Pancreas (tissue), 10 donors: ENCODE measurements at regions not wholly inside any gene's neighbourhood (a gene's known extent, or its start where the extent isn't known, plus 50 kb on each side); places are given as distances from the start of the nearest gene placed in this dataset.
A peak's percentile ranks its signal among the peaks of the same experiment; 100 is the strongest.

Experiments used
- ATAC-seq, 4 donors: fragments of 200-7000 bp; cut with Tn5 transposase; one replicate each; pipeline versions ENCODE4 v1.8.0 to v1.9.1; 2020; ENCODE audit warnings: mild to moderate bottlenecking in 4 of 4, moderate library complexity in 4 of 4
- DNase-seq, 6 donors: peaks; one replicate each; pipeline ENCODE4 v3.0.0-alpha.2; 2020
- FAIRE-seq: peaks from 2 replicates; lab custom pipeline; 2012; peaks lifted over from hg19 to GRCh38; lab: Jason Lieb, UNC
- H3K27ac ChIP-seq, 4 donors: fragments of 200-600 bp; sonication (generic); 1 replicate in 3 of 4; 2 replicates in 1 of 4; pipeline versions ENCODE4 v1.5.0 to v1.8.0; 2020
- H3K27me3 ChIP-seq, 4 donors: fragments of 200-600 bp; one replicate each; pipeline ENCODE4 v1.8.0; 2021
- H3K36me3 ChIP-seq, 3 donors: fragments of 200-600 bp; sonication (generic) in 1 of 3; one replicate each; pipeline versions ENCODE4 v1.5.0 to v1.8.0; 2020 to 2021
- H3K4me1 ChIP-seq, 3 donors: fragments of 200-600 bp; one replicate each; pipeline ENCODE4 v1.8.0; 2021
- H3K4me3 ChIP-seq, 4 donors: fragments of 200-600 bp; sonication (generic) in 2 of 4; one replicate each; pipeline versions ENCODE4 v1.5.0 to v1.8.0; 2020 to 2021
- H3K9me3 ChIP-seq, 4 donors: fragments of 200-600 bp; one replicate each; pipeline ENCODE4 v1.8.0; 2021
- WGBS, 2 donors: extraction: QIAGEN DNeasy Blood & Tissue Kit; methylation state at CpG; one replicate each; pipeline ENCODE4 v1.1.7; 2013; 5-methylcytosine and 5-hydroxymethylcytosine counted together
- intact Hi-C, 3 donors: fragments of 100-400 bp; cut with DNase I; formaldehyde crosslinking; loops; one replicate each; pipeline versions ENCODE4 v1.11.1 to v1.14.2; 2022
- TF ChIP-seq, protein P1 (sequence below), 4 donors: fragments of 200-600 bp; sonication (generic) in 3 of 4; IDR thresholded peaks; one replicate each; pipeline versions ENCODE4 v1.5.0 to v1.8.0; 2021; ENCODE audit warnings: antibody characterized with exemption in 4 of 4
- donor health status: healthy with polysubstance abuse.
- donor health status: DM: no; HTN: no; CAD: no; lungs with moderate emphysema.
- donor health status: DM: no; HTN: no; CAD: no.
- donor health status: control.
- donor health status: control.
- donor health status: Bipolar disorder and iron deficiency.
- donor health status: DM: yes; HTN: yes; CAD: no.
- donor health status: DM: no; HTN: no; CAD: no.
- donor health status: DM: no; HTN: no; CAD: no.
- donor health status: DM: yes; HTN: yes; CAD: no.

DNA sequence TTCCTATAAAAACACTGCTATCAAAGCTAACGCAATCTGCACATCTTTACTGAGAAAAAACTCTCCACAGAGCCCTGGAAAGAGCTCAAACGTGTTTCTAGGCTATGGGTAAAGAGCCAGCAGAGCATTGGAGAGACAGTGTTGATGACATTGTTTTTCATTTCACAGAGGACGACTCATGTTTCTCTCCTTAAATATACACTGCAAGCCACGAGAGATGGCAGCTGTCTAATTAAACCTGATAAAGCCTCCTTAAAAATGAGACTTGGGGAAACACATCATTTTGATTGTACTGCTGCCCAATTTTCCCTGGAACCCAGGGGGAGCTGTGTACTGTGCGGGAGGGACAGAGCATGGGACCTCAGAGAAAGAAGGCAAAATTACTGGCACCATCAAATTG is 294.3 kb upstream of the SETBP1 start:
- Histone ChIP-seq H3K9me3 (no peaks in the 10 kb centered on the region), H3K27me3 (no peaks in the 10 kb centered on the region), H3K4me1 (no peaks in the 10 kb centered on the region), H3K36me3 (no peaks in the 10 kb centered on the region), H3K4me3 (no peak overlapping the region), H3K27ac (no peak overlapping the region)
- DNase-seq (no peak), ATAC-seq (no peak), FAIRE-seq (no peak)
- WGBS, 2 donors = 54 to 59% methylated on average over 5 of the region's 5 CpGs
- intact Hi-C loops = no loop called here
- TF ChIP-seq, protein P1, sequence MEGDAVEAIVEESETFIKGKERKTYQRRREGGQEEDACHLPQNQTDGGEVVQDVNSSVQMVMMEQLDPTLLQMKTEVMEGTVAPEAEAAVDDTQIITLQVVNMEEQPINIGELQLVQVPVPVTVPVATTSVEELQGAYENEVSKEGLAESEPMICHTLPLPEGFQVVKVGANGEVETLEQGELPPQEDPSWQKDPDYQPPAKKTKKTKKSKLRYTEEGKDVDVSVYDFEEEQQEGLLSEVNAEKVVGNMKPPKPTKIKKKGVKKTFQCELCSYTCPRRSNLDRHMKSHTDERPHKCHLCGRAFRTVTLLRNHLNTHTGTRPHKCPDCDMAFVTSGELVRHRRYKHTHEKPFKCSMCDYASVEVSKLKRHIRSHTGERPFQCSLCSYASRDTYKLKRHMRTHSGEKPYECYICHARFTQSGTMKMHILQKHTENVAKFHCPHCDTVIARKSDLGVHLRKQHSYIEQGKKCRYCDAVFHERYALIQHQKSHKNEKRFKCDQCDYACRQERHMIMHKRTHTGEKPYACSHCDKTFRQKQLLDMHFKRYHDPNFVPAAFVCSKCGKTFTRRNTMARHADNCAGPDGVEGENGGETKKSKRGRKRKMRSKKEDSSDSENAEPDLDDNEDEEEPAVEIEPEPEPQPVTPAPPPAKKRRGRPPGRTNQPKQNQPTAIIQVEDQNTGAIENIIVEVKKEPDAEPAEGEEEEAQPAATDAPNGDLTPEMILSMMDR (IDR thresholded peaks at IDR 0.05) = no peak

DNA sequence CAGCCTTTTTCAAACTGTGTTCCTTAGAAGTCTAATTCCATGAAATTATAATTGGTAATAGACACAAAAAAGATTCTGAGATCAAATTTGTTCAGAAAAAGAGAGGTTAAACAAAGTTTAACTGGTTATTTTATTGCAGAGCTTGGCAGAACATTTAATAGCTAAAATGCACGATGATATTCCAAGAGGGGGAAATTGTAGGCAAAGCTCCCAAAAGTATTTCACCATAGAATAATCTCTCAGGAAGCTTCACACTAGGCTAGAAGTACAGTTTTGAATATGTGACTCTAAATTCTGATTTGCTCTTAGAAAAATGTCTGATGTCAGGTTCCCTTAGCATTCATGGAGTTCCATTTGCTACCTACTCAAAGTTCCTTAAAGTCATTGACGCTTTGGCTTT is 292.4 kb upstream of the SETBP1 start:
- 76 to 77% methylated on average over 2 of the region's 2 CpGs for WGBS, 2 donors
- Histone ChIP-seq H3K27me3 (no peaks in the 10 kb centered on the region), H3K4me3 (no peak overlapping the region), H3K9me3 (no peaks in the 10 kb centered on the region), H3K36me3 (no peaks in the 10 kb centered on the region), H3K27ac (no peak overlapping the region), H3K4me1 (peaks cover 0 to 14% (median 12%) of the 10 kb centered on the region in 3 donors)
- intact Hi-C loops = no loop called here
- FAIRE-seq (no peak), DNase-seq (no peak), ATAC-seq (no peak)
- TF ChIP-seq, protein P1 (IDR thresholded peaks at IDR 0.05) = no peak

DNA sequence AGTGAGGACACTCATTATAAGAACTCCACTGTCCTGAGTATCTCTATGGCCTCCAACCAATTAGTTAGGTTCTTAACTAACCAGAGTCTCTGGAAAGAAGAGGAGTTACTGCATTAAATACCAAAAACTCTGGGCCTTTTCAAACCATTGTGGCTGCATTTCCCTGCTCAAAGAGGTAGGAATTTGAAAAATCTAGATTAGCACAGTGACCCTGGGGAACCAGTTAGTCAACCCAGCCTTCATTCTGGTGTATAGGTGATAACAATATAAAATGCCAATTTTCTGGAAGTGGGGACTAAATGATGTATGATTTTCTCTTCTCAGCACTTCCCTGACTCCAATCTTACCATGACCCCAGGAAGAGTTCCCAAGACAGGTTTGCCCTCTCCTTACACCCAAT is 287.8 kb upstream of the SETBP1 start:
- no peaks in the 10 kb centered on the region for H3K9me3 ChIP-seq
- FAIRE-seq = no peak

DNA sequence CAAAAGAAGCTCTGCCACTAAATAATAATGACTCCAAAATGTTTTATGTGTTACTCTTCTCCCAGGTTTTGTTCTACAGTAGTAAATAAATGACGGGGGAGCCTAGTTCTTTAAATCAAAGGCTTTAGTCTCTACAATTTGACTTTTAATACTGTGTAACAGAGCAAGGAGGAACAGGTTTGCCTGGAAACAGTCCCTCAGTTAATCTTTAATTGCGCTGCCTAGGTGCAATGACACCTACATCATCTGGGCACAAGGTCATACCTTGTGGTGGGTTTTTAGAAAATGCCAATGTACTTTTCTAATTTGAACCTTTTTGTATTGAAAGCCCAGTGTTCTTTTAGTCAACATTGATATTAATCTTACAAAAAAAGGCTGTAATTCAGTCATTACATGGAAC is 287.3 kb upstream of the SETBP1 start:
- no peaks in the 10 kb centered on the region for H3K27me3 ChIP-seq
- WGBS, 2 donors = 17 to 18% methylated on average over 2 of the region's 2 CpGs
- DNase-seq (peak in 3 of 6 donors; percentile 21 to 42 (median 36)), ATAC-seq (peak; percentile 89 to 97 (median 94)), FAIRE-seq (no peak)
- peak overlapping the region in 2 of 4 donors; percentile 50 to 59 for H3K27ac ChIP-seq
- intact Hi-C loops = no loop called here
- H3K36me3 ChIP-seq = no peaks in the 10 kb centered on the region
- no peaks in the 10 kb centered on the region for H3K9me3 ChIP-seq
- TF ChIP-seq, protein P1 (IDR thresholded peaks at IDR 0.05) = no peak
- H3K4me3 ChIP-seq = no peak overlapping the region
- H3K4me1 ChIP-seq = peaks cover 0 to 15% (median 12%) of the 10 kb centered on the region in 3 donors

More for the DNA sequence above, 287.8 kb upstream of the SETBP1 start:
- H3K27me3 ChIP-seq = no peaks in the 10 kb centered on the region
- no peaks in the 10 kb centered on the region for H3K36me3 ChIP-seq
- intact Hi-C loops = no loop called here
- peak overlapping the region in 2 of 4 donors; percentile 50 to 59 for H3K27ac ChIP-seq
- peak; percentile 53 to 80 (median 76) for ATAC-seq
- TF ChIP-seq, protein P1 (IDR thresholded peaks at IDR 0.05) = no peak
- peaks cover 0 to 15% (median 12%) of the 10 kb centered on the region in 3 donors for H3K4me1 ChIP-seq
- DNase-seq = peak in 2 of 6 donors; percentile 9 to 24
- H3K4me3 ChIP-seq = no peak overlapping the region

DNA sequence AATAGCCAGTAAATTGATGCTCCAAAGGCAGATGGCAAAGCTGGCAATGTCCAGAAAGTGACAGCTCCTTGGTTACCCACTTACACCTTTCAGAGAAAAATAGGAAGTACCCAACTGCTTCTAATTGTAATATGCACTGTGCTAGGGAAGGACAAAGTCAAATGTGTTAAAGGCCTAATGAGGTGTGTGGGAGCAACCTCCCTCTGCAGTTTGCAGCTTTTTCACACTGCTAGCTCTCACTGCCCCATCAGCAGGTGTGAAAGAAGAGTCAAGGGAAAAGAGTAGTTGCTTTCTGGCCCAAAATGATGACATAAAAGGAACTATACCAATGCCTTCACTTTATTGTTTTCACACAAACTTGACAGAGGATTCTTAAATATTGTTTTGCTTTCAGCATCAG is 284.1 kb upstream of the SETBP1 start:
- no peak overlapping the region for H3K27ac ChIP-seq
- H3K27me3 ChIP-seq = no peaks in the 10 kb centered on the region
- H3K4me3 ChIP-seq = no peak overlapping the region
- TF ChIP-seq, protein P1 (IDR thresholded peaks at IDR 0.05) = no peak
- FAIRE-seq = no peak
- ATAC-seq = no peak
- no peak for DNase-seq
- peaks cover 0 to 15% (median 12%) of the 10 kb centered on the region in 3 donors for H3K4me1 ChIP-seq
- H3K9me3 ChIP-seq = no peaks in the 10 kb centered on the region
- intact Hi-C loops = no loop called here
- H3K36me3 ChIP-seq = no peaks in the 10 kb centered on the region
